NCI-H2227 (cell line): ENCODE measurements at regions not wholly inside any gene's neighbourhood (a gene's known extent, or its start where the extent isn't known, plus 50 kb on each side); places are given as distances from the start of the nearest gene placed in this dataset.
A peak's percentile ranks its signal among the peaks of the same experiment; 100 is the strongest.

Experiments
- DNase-seq: peaks from one replicate; lab custom pipeline; 2025; ENCODE audit not compliant: unreplicated experiment; lab: John Stamatoyannopoulos, UW

GRCh38 chr2:70397186-70397585 is 95.3 kb upstream of the FAM136A start:
- no peak for DNase-seq

GRCh38 chr2:70396612-70397011 is 94.7 kb upstream of the FAM136A start:
- DNase-seq: no peak

- no peak for DNase-seq
Measured at GRCh38 chr2:70393881-70394280, 92.0 kb upstream of the FAM136A start.

GRCh38 chr2:70391988-70392387 is 90.1 kb upstream of the FAM136A start:
- DNase-seq: no peak

- no peak for DNase-seq
Measured at GRCh38 chr2:70391259-70391658, 89.4 kb upstream of the FAM136A start.

GRCh38 chr2:70388813-70389212 is 86.9 kb upstream of the FAM136A start:
- no peak for DNase-seq

GRCh38 chr2:70388128-70388527 is 86.3 kb upstream of the FAM136A start:
- DNase-seq: no peak

- no peak for DNase-seq
Measured at GRCh38 chr2:70385966-70386595, 84.2 kb upstream of the FAM136A start.

GRCh38 chr2:70385204-70385603 is 83.3 kb upstream of the FAM136A start:
- DNase-seq: no peak

- no peak for DNase-seq
Measured at GRCh38 chr2:70381821-70382220, 80.0 kb upstream of the FAM136A start.

GRCh38 chr2:70381235-70381634 is 79.4 kb upstream of the FAM136A start:
- DNase-seq: no peak

GRCh38 chr2:70380621-70381020 is 78.8 kb upstream of the FAM136A start:
- no peak for DNase-seq

GRCh38 chr2:70374616-70375015 is 72.7 kb upstream of the FAM136A start:
- no peak for DNase-seq

GRCh38 chr2:70371753-70372152 is 69.9 kb upstream of the FAM136A start:
- no peak for DNase-seq

GRCh38 chr2:70369082-70369481 is 67.2 kb upstream of the FAM136A start:
- peak; percentile 5 for DNase-seq

GRCh38 chr2:70368545-70368944 is 66.7 kb upstream of the FAM136A start:
- no peak for DNase-seq

- DNase-seq: peak; percentile 40
Measured at GRCh38 chr2:70367722-70368323, 66.0 kb upstream of the FAM136A start.

GRCh38 chr2:70362661-70363060 is 60.8 kb upstream of the FAM136A start:
- DNase-seq: no peak

- no peak for DNase-seq
Measured at GRCh38 chr2:70360661-70361270, 58.9 kb upstream of the FAM136A start.

- DNase-seq: no peak
Measured at GRCh38 chr2:70357684-70358071, 55.8 kb upstream of the FAM136A start.

GRCh38 chr2:70356941-70357683 is 55.2 kb upstream of the FAM136A start:
- no peak for DNase-seq
